ENCODE measurements at regions not wholly inside any gene's neighbourhood (a gene's known extent, or its start where the extent isn't known, plus 50 kb on each side); places are given as distances from the start of the nearest gene placed in this dataset.

DNA sequence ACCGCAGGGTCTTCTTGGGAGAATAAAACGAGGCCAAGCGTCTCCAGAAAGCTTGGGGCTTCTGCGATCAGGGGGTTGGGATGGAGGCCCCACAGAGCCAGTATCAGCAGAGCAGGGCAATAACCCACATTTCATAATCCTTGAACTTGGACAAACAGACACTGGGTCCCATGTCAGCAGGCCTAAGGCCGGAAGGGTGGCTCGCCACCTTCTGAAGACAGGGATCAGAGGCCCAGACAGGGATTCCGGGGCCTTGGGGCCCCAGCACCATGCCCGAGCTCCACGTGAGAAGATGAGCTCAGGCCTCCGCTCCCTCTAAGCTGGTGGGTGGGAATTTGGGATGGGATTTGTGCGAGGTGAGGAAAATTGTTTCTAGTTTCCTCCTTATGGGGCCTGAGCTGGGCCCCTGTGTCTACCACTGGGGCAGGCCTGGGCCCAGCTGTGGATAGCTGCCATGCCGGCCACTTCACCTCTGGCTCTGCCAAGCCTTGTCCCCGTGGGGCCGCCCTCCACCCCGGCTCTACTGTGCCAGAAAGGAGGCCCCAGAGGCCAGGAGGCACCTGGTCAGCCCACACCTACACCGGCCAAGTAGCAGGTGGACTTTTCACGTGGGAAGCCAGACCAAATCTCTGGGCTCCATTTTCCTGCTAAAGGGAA lies 67.2 kb upstream of the DLK1 start:
- no peak overlapping the region for H3K4me2 ChIP-seq
- H2AFZ ChIP-seq (ENCODE audit: low read depth): no peak overlapping the region
- H3K4me1 ChIP-seq (ENCODE audit: low read depth, poor library complexity, severe bottlenecking): no peaks in the 10 kb centered on the region
- H3K4me3 ChIP-seq (IDR thresholded peaks at IDR 0.05; ENCODE audit: insufficient read depth, low read depth, low read length): no peak overlapping the region
- no peak overlapping the region for H3K27ac ChIP-seq
- peaks cover 17% of the 10 kb centered on the region; the same call in 1 of the 2 replicates for H3K27me3 ChIP-seq (ENCODE audit: insufficient read depth, low read depth)
- no peaks in the 10 kb centered on the region for H3K79me2 ChIP-seq (ENCODE audit: insufficient read depth, low read depth)
- no peaks in the 10 kb centered on the region for H4K20me1 ChIP-seq (ENCODE audit: insufficient read depth)
- H3K9ac ChIP-seq: no peak overlapping the region
- TF ChIP-seq, protein P1, sequence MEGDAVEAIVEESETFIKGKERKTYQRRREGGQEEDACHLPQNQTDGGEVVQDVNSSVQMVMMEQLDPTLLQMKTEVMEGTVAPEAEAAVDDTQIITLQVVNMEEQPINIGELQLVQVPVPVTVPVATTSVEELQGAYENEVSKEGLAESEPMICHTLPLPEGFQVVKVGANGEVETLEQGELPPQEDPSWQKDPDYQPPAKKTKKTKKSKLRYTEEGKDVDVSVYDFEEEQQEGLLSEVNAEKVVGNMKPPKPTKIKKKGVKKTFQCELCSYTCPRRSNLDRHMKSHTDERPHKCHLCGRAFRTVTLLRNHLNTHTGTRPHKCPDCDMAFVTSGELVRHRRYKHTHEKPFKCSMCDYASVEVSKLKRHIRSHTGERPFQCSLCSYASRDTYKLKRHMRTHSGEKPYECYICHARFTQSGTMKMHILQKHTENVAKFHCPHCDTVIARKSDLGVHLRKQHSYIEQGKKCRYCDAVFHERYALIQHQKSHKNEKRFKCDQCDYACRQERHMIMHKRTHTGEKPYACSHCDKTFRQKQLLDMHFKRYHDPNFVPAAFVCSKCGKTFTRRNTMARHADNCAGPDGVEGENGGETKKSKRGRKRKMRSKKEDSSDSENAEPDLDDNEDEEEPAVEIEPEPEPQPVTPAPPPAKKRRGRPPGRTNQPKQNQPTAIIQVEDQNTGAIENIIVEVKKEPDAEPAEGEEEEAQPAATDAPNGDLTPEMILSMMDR (conservative IDR thresholded peaks at IDR 0.05; ENCODE audit: low read depth, low read length): no peak
- H3K36me3 ChIP-seq (ENCODE audit: insufficient read depth): no peaks in the 10 kb centered on the region

DNA sequence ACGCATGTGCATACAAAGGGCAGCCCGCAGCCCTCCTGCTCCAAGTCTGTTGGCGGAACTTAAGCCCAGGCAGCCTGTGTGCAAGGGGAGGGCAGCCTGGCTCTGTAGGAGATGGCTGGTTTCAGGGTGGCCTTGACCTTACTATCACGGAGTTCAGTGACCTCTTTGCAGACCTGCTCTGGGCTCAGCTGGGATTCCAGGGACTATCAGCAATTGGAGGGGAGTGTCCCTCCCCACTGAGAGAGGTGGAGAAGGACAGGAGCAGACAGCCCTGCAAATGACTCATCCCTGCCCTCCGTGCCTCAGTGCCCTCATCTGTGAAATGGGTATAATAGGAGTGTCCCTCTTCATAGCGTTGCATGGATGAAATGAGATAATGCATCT lies 66.2 kb upstream of the DLK1 start:
- Histone ChIP-seq H3K4me1 (ENCODE audit: low read depth, poor library complexity, severe bottlenecking) (no peaks in the 10 kb centered on the region), H3K79me2 (ENCODE audit: insufficient read depth, low read depth) (no peaks in the 10 kb centered on the region), H3K36me3 (ENCODE audit: insufficient read depth) (no peaks in the 10 kb centered on the region), H4K20me1 (ENCODE audit: insufficient read depth) (no peaks in the 10 kb centered on the region), H3K27me3 (ENCODE audit: insufficient read depth, low read depth) (peaks cover 14% of the 10 kb centered on the region; the same call in 1 of the 2 replicates), H3K9ac (no peak overlapping the region), H3K4me2 (no peak overlapping the region), H2AFZ (ENCODE audit: low read depth) (no peak overlapping the region), H3K27ac (no peak overlapping the region), H3K4me3 (IDR thresholded peaks at IDR 0.05; ENCODE audit: insufficient read depth, low read depth, low read length) (no peak overlapping the region)
- TF ChIP-seq, protein P1 (conservative IDR thresholded peaks at IDR 0.05; ENCODE audit: low read depth, low read length): no peak

DNA sequence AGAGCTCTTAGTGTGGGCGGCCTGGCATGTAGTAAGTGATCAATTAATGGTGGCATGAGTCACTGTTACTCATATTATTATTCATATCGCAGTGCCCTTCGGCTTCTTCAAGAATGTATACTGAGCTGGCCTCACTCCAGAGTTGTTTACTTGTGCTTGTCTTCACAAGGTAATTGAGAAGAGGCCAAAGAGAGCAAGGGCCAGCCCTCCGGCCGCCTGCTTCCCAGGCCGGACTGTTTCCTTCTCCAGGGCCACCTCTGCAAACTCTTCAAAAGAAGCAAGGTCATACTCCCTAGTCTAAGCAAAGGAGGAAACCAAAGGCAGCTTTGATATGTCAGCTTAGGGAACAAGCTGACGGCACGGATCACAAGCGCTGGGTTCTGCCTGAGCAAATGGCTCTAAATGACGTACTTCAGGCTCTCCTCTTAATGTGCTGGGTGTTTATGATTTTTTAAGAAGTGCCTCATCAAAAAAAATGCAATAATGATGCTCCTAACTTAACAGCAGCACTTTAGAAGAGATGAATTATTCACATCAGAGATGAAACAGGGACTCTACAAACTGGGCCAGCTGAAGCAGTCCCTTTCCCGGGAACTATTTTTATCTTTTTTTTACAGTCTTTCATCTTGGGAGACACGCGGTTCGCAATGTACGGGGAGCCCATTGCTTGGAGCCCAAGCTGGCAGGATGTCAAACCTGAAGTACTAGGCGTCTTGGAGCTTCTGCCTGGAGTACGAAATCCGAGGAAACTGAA lies 65.6 kb upstream of the DLK1 start:
- no peak overlapping the region for H3K27ac ChIP-seq
- no peak overlapping the region for H3K4me3 ChIP-seq (IDR thresholded peaks at IDR 0.05; ENCODE audit: insufficient read depth, low read depth, low read length)
- H3K4me1 ChIP-seq (ENCODE audit: low read depth, poor library complexity, severe bottlenecking): no peaks in the 10 kb centered on the region
- H3K27me3 ChIP-seq (ENCODE audit: insufficient read depth, low read depth): peaks cover 11% of the 10 kb centered on the region; the same call in 1 of the 2 replicates
- H3K4me2 ChIP-seq: no peak overlapping the region
- H4K20me1 ChIP-seq (ENCODE audit: insufficient read depth): no peaks in the 10 kb centered on the region
- no peaks in the 10 kb centered on the region for H3K36me3 ChIP-seq (ENCODE audit: insufficient read depth)
- H3K9ac ChIP-seq: no peak overlapping the region
- TF ChIP-seq, protein P1 (conservative IDR thresholded peaks at IDR 0.05; ENCODE audit: low read depth, low read length): no peak
- no peaks in the 10 kb centered on the region for H3K79me2 ChIP-seq (ENCODE audit: insufficient read depth, low read depth)
- H2AFZ ChIP-seq (ENCODE audit: low read depth): no peak overlapping the region

DNA sequence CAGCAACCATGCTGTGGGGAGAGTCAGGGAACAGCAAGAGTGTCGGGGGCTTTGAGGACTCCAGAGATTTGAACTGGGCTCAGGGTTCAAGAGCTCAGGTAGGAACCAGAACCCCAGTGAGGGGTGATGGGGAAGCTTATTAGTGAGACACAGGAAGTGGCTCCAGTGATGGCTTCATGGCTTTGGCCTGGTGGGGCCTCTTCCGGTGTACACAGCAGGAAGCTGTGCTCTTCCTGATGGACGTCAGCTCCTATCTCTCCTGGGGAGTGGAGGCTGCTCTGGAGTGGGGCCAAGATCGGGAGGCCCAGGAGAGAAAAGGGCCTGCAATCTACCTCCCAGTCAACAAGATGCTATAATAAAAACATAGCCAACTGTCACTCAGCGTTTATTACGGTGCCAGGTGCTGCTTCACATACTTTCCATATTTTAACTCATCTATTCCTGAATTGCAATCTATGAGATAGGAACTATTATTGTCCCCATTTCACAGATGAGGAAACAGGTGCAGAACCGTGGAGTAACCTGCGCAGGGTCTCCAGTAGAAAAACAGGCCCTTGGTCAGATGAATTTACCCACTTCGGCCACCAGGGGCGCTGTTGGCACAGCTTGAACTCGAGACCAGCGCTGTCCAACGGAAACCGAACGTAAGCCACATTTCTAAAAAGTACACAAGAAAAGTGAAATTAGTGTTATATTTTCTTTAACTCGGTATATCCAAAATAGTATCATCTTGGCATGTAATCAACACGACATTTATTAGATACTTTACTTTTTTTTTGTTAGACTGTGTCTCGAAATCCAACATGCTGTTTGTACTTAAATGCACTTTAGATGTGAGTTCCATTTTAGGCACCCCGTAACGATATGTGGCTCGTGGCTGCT lies 63.6 kb upstream of the DLK1 start:
- Histone ChIP-seq H3K36me3 (ENCODE audit: insufficient read depth) (no peaks in the 10 kb centered on the region), H3K27me3 (ENCODE audit: insufficient read depth, low read depth) (peaks cover 21% of the 10 kb centered on the region; the same call in 1 of the 2 replicates), H3K79me2 (ENCODE audit: insufficient read depth, low read depth) (no peaks in the 10 kb centered on the region), H3K4me2 (no peak overlapping the region), H3K27ac (no peak overlapping the region), H2AFZ (ENCODE audit: low read depth) (no peak overlapping the region), H3K4me3 (IDR thresholded peaks at IDR 0.05; ENCODE audit: insufficient read depth, low read depth, low read length) (no peak overlapping the region), H3K9ac (no peak overlapping the region), H3K4me1 (ENCODE audit: low read depth, poor library complexity, severe bottlenecking) (no peaks in the 10 kb centered on the region), H4K20me1 (ENCODE audit: insufficient read depth) (no peaks in the 10 kb centered on the region)
- TF ChIP-seq, protein P1 (conservative IDR thresholded peaks at IDR 0.05; ENCODE audit: low read depth, low read length): peak; percentile 96
